ENCODE measurements at regions not wholly inside any gene's neighbourhood (a gene's known extent, or its start where the extent isn't known, plus 50 kb on each side); places are given as distances from the start of the nearest gene placed in this dataset.

DNA sequence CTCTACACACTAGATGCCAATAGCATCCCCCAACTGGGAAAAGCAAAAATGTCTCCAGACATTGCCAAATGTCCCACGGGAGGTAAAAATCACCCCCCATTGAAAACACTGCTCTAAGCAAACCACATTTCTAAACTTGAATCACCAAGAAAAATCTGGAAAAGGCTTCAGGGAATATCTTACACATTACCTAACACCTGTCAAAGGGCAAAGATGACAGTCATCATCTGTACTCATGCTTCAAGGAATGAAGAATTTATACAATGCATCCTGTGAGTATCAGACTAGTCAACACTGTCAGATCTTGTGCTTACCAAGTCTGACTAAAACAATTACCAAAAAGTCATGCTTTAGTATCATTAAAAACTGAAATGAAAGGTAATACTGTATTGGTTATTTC is 161.6 kb upstream of the SOX5 start:
- TF ChIP-seq, protein P1, sequence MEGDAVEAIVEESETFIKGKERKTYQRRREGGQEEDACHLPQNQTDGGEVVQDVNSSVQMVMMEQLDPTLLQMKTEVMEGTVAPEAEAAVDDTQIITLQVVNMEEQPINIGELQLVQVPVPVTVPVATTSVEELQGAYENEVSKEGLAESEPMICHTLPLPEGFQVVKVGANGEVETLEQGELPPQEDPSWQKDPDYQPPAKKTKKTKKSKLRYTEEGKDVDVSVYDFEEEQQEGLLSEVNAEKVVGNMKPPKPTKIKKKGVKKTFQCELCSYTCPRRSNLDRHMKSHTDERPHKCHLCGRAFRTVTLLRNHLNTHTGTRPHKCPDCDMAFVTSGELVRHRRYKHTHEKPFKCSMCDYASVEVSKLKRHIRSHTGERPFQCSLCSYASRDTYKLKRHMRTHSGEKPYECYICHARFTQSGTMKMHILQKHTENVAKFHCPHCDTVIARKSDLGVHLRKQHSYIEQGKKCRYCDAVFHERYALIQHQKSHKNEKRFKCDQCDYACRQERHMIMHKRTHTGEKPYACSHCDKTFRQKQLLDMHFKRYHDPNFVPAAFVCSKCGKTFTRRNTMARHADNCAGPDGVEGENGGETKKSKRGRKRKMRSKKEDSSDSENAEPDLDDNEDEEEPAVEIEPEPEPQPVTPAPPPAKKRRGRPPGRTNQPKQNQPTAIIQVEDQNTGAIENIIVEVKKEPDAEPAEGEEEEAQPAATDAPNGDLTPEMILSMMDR (IDR thresholded peaks at IDR 0.05): no peak
- TF ChIP-seq, protein P2, sequence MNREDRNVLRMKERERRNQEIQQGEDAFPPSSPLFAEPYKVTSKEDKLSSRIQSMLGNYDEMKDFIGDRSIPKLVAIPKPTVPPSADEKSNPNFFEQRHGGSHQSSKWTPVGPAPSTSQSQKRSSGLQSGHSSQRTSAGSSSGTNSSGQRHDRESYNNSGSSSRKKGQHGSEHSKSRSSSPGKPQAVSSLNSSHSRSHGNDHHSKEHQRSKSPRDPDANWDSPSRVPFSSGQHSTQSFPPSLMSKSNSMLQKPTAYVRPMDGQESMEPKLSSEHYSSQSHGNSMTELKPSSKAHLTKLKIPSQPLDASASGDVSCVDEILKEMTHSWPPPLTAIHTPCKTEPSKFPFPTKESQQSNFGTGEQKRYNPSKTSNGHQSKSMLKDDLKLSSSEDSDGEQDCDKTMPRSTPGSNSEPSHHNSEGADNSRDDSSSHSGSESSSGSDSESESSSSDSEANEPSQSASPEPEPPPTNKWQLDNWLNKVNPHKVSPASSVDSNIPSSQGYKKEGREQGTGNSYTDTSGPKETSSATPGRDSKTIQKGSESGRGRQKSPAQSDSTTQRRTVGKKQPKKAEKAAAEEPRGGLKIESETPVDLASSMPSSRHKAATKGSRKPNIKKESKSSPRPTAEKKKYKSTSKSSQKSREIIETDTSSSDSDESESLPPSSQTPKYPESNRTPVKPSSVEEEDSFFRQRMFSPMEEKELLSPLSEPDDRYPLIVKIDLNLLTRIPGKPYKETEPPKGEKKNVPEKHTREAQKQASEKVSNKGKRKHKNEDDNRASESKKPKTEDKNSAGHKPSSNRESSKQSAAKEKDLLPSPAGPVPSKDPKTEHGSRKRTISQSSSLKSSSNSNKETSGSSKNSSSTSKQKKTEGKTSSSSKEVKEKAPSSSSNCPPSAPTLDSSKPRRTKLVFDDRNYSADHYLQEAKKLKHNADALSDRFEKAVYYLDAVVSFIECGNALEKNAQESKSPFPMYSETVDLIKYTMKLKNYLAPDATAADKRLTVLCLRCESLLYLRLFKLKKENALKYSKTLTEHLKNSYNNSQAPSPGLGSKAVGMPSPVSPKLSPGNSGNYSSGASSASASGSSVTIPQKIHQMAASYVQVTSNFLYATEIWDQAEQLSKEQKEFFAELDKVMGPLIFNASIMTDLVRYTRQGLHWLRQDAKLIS (CRISPR knock-in tag; IDR thresholded peaks at IDR 0.05; ENCODE audit: borderline replicate concordance): no peak

Data from WTC11 (cell line).